GM21390 (cell line): ENCODE measurements at regions not wholly inside any gene's neighbourhood (a gene's known extent, or its start where the extent isn't known, plus 50 kb on each side); places are given as distances from the start of the nearest gene placed in this dataset.
"Not testable (repeated sequence)": the region's sequence is repeated elsewhere in the genome, so short reads cannot be mapped to it uniquely, and the experiment has no call there.

ENCODE experiments used
- ATAC-seq: cut with Tn5 transposase; IDR thresholded peaks from one replicate; pipeline ENCODE4 v1.9.1; 2021; ENCODE audit not compliant: unreplicated experiment

GRCh38 chr6:114862064-114862463 is 519.2 kb upstream of the HS3ST5 start:
- ATAC-seq: no peak

GRCh38 chr6:114844359-114844758 is 501.5 kb upstream of the HS3ST5 start:
- no peak for ATAC-seq

GRCh38 chr6:114839019-114839418 is 496.2 kb upstream of the HS3ST5 start:
- no peak for ATAC-seq

GRCh38 chr6:114833211-114833610 is 490.4 kb upstream of the HS3ST5 start:
- no peak for ATAC-seq

- no peak for ATAC-seq
These were observed 487.7 kb upstream of the HS3ST5 start for GRCh38 chr6:114830515-114830914.

GRCh38 chr6:114827135-114827534 is 484.3 kb upstream of the HS3ST5 start:
- ATAC-seq: no peak

- no peak for ATAC-seq
These were observed 481.6 kb upstream of the HS3ST5 start for GRCh38 chr6:114824409-114824808.

- ATAC-seq: no peak
These were observed 473.9 kb upstream of the HS3ST5 start for GRCh38 chr6:114816678-114817077.

- ATAC-seq: no peak
These were observed 467.6 kb upstream of the HS3ST5 start for GRCh38 chr6:114810468-114810867.

- not testable (repeated sequence) for ATAC-seq
These were observed 462.6 kb upstream of the HS3ST5 start for GRCh38 chr6:114805426-114805825.

- no peak for ATAC-seq
These were observed 453.8 kb upstream of the HS3ST5 start for GRCh38 chr6:114796576-114796975.

- ATAC-seq: no peak
These were observed 450.6 kb upstream of the HS3ST5 start for GRCh38 chr6:114793428-114793827.

GRCh38 chr6:114785235-114786127 is 442.7 kb upstream of the HS3ST5 start:
- no peak for ATAC-seq

GRCh38 chr6:114783783-114784182 is 441.0 kb upstream of the HS3ST5 start:
- no peak for ATAC-seq

- no peak for ATAC-seq
These were observed 440.3 kb upstream of the HS3ST5 start for GRCh38 chr6:114783083-114783482.

- ATAC-seq: no peak
These were observed 422.0 kb upstream of the HS3ST5 start for GRCh38 chr6:114764866-114765265.

- no peak for ATAC-seq
These were observed 419.3 kb upstream of the HS3ST5 start for GRCh38 chr6:114762145-114762544.

GRCh38 chr6:114747995-114748625 is 405.3 kb upstream of the HS3ST5 start:
- ATAC-seq: no peak

GRCh38 chr6:114740547-114740946 is 397.7 kb upstream of the HS3ST5 start:
- ATAC-seq: no peak

GRCh38 chr6:114739656-114740055 is 396.8 kb upstream of the HS3ST5 start:
- ATAC-seq: no peak

GRCh38 chr6:114735025-114735735 is 392.4 kb upstream of the HS3ST5 start:
- no peak for ATAC-seq

GRCh38 chr6:114733596-114733995 is 390.8 kb upstream of the HS3ST5 start:
- ATAC-seq: no peak
